GM23338 (cell line): ENCODE measurements at regions not wholly inside any gene's neighbourhood (a gene's known extent, or its start where the extent isn't known, plus 50 kb on each side); places are given as distances from the start of the nearest gene placed in this dataset.

Experiments used
- CREB1 ChIP-seq: fragments of 250-450 bp; sonication (Bioruptor Pico); IDR thresholded peaks from 2 replicates; pipeline ENCODE4 v1.5.0; 2020; ENCODE audit warnings: low read depth, mild to moderate bottlenecking, moderate library complexity
- EZH2 ChIP-seq: fragments of 200-600 bp; sonication (generic); IDR thresholded peaks from one replicate; pipeline ENCODE4 v1.8.0; 2017; ENCODE audit warnings: antibody characterized with exemption, mild to moderate bottlenecking, low read depth; ENCODE audit not compliant: unreplicated experiment
- EZH2phosphoT487 ChIP-seq: fragments of 200-600 bp; sonication (generic); IDR thresholded peaks from one replicate; pipeline ENCODE4 v1.8.1; 2018; ENCODE audit warnings: antibody characterized with exemption; ENCODE audit not compliant: unreplicated experiment
- JUNB ChIP-seq: IDR thresholded peaks from one replicate; pipeline ENCODE4 v1.6.1; 2016; ENCODE audit warnings: antibody characterized with exemption; ENCODE audit not compliant: unreplicated experiment
- POLR2AphosphoS5 ChIP-seq: IDR thresholded peaks from 2 replicates; pipeline ENCODE4 v1.6.1; 2016; ENCODE audit warnings: antibody characterized with exemption, low read depth
- REST ChIP-seq: IDR thresholded peaks from one replicate; pipeline ENCODE4 v1.6.1; 2018; ENCODE audit warnings: antibody characterized with exemption; ENCODE audit not compliant: unreplicated experiment
- TF ChIP-seq, protein P1 (sequence below), 2 experiments: fragments of 200-600 bp in 1 of 2; sonication (generic) in 1 of 2; conservative IDR thresholded peaks; 2 replicates each; pipeline versions ENCODE4 v1.5.1 to v1.6.1; 2016 to 2017; ENCODE audit warnings: antibody characterized with exemption in 2 of 2, low read depth in 2 of 2, mild to moderate bottlenecking in 2 of 2, moderate library complexity in 1 of 2

DNA sequence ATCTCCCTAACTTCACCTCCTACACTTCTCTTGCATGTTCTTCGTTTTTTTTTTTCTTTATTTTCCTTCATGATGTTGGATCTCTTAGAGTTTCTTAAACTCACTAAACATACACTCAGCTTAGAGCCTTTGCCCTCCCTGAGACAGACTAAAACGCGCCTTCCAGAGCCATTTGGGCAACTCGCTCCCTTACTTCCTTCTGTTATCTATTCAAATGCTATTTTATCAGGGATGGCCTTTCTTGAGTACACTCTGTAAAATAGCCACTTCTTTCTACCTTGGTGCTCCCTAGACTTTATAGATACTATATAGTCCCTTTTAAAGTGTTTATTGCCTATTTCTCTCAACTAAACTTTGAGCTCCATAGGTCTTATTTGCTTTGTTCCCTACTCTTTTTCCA is 598.2 kb upstream of the NECTIN3 start:
- TF ChIP-seq, protein P1, sequence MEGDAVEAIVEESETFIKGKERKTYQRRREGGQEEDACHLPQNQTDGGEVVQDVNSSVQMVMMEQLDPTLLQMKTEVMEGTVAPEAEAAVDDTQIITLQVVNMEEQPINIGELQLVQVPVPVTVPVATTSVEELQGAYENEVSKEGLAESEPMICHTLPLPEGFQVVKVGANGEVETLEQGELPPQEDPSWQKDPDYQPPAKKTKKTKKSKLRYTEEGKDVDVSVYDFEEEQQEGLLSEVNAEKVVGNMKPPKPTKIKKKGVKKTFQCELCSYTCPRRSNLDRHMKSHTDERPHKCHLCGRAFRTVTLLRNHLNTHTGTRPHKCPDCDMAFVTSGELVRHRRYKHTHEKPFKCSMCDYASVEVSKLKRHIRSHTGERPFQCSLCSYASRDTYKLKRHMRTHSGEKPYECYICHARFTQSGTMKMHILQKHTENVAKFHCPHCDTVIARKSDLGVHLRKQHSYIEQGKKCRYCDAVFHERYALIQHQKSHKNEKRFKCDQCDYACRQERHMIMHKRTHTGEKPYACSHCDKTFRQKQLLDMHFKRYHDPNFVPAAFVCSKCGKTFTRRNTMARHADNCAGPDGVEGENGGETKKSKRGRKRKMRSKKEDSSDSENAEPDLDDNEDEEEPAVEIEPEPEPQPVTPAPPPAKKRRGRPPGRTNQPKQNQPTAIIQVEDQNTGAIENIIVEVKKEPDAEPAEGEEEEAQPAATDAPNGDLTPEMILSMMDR (conservative IDR thresholded peaks at IDR 0.05; ENCODE audit: low read depth in 2 of 2), result no peak
- no peak for TF ChIP-seq POLR2AphosphoS5
- TF ChIP-seq EZH2phosphoT487, result no peak
- TF ChIP-seq EZH2, result no peak
- no peak for TF ChIP-seq JUNB
- no peak for TF ChIP-seq CREB1 (CRISPR knock-in tag)
- TF ChIP-seq REST, result no peak
